ENCODE measurements at regions not wholly inside any gene's neighbourhood (a gene's known extent, or its start where the extent isn't known, plus 50 kb on each side); places are given as distances from the start of the nearest gene placed in this dataset.

- no peak for DNase-seq (ENCODE audit: low spot score)
Observed at GRCh38 chr1:199161766-199162303, 523.0 kb downstream of the PTPRC start.

GRCh38 chr1:199163267-199163666, 524.4 kb downstream of the PTPRC start:
- no peak for DNase-seq (ENCODE audit: low spot score)

- no peak for DNase-seq (ENCODE audit: low spot score)
Observed at GRCh38 chr1:199163670-199164069, 524.8 kb downstream of the PTPRC start.

GRCh38 chr1:199167460-199167859, 528.6 kb downstream of the PTPRC start:
- no peak for DNase-seq (ENCODE audit: low spot score)

GRCh38 chr1:199168888-199169585, 530.2 kb downstream of the PTPRC start:
- no peak for DNase-seq (ENCODE audit: low spot score)

GRCh38 chr1:199170711-199171110, 531.9 kb downstream of the PTPRC start:
- no peak for DNase-seq (ENCODE audit: low spot score)

GRCh38 chr1:199172171-199173124, 533.6 kb downstream of the PTPRC start:
- no peak for DNase-seq (ENCODE audit: low spot score)

- no peak for DNase-seq (ENCODE audit: low spot score)
Observed at GRCh38 chr1:199173356-199173755, 534.5 kb downstream of the PTPRC start.

- DNase-seq (ENCODE audit: low spot score): no peak
Observed at GRCh38 chr1:199174336-199174735, 535.5 kb downstream of the PTPRC start.

GRCh38 chr1:199176713-199177112, 537.9 kb downstream of the PTPRC start:
- peak; percentile 12 for DNase-seq (ENCODE audit: low spot score)

- no peak for DNase-seq (ENCODE audit: low spot score)
Observed at GRCh38 chr1:199177241-199177640, 538.4 kb downstream of the PTPRC start.

- no peak for DNase-seq (ENCODE audit: low spot score)
Observed at GRCh38 chr1:199178646-199179045, 539.8 kb downstream of the PTPRC start.

- DNase-seq (ENCODE audit: low spot score): no peak
Observed at GRCh38 chr1:199182186-199182843, 543.5 kb downstream of the PTPRC start.

- no peak for DNase-seq (ENCODE audit: low spot score)
Observed at GRCh38 chr1:199184180-199184579, 545.3 kb downstream of the PTPRC start.

GRCh38 chr1:199194862-199195261, 556.0 kb downstream of the PTPRC start:
- DNase-seq (ENCODE audit: low spot score): no peak

- no peak for DNase-seq (ENCODE audit: low spot score)
Observed at GRCh38 chr1:199197695-199198094, 558.9 kb downstream of the PTPRC start.

GRCh38 chr1:199202331-199202730, 563.5 kb downstream of the PTPRC start:
- DNase-seq (ENCODE audit: low spot score): no peak

GRCh38 chr1:199204231-199204630, 565.4 kb downstream of the PTPRC start:
- no peak for DNase-seq (ENCODE audit: low spot score)

GRCh38 chr1:199205740-199206441, 567.1 kb downstream of the PTPRC start:
- DNase-seq (ENCODE audit: low spot score): no peak

- no peak for DNase-seq (ENCODE audit: low spot score)
Observed at GRCh38 chr1:199208847-199209246, 570.0 kb downstream of the PTPRC start.

GRCh38 chr1:199218065-199218464, 579.2 kb downstream of the PTPRC start:
- DNase-seq (ENCODE audit: low spot score): no peak

GRCh38 chr1:199218533-199218932, 579.7 kb downstream of the PTPRC start:
- no peak for DNase-seq (ENCODE audit: low spot score)
